Suprapubic skin (tissue), 4 donors: ENCODE measurements at regions not wholly inside any gene's neighbourhood (a gene's known extent, or its start where the extent isn't known, plus 50 kb on each side); places are given as distances from the start of the nearest gene placed in this dataset.

Experiments
- POLR2A ChIP-seq, 2 donors: fragments of 450-650 bp; IDR thresholded peaks; one replicate each; pipeline ENCODE4 v1.6.1; 2017; ENCODE audit warnings: antibody characterized with exemption in 2 of 2, mild to moderate bottlenecking in 2 of 2, moderate library complexity in 2 of 2
- POLR2AphosphoS5 ChIP-seq, 3 donors: sonication (generic); formaldehyde crosslinking; IDR thresholded peaks; one replicate each; pipeline ENCODE4 v1.6.1; 2017; ENCODE audit warnings: antibody characterized with exemption in 3 of 3
- TF ChIP-seq, protein P1 (sequence below), 2 donors: fragments of 200-600 bp in 1 of 2; fragments of 450-650 bp in 1 of 2; sonication (generic) in 1 of 2; IDR thresholded peaks; one replicate each; pipeline ENCODE4 v1.5.1; 2016 to 2019; ENCODE audit warnings: antibody characterized with exemption in 2 of 2, mild to moderate bottlenecking in 1 of 2, moderate library complexity in 1 of 2

DNA sequence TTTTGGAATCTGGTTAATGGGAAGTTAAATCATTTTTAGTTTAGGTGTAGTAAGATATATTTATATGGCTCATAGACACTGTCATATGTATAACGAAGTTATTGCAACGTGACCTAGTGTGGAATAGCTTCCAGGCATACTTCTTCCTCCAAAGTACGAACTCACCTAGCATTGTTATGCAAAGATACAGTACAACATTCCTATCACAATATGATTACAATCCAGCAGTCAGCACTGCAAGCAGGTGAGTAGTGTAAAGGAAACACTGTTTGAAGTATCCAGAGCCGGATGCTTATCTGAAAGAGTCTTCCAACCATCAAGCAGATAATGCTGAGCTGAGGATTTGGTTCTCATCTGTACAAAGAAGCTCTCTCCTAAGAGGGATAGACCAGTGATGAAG lies 754.4 kb upstream of the IGFBP3 start:
- TF ChIP-seq, protein P1, sequence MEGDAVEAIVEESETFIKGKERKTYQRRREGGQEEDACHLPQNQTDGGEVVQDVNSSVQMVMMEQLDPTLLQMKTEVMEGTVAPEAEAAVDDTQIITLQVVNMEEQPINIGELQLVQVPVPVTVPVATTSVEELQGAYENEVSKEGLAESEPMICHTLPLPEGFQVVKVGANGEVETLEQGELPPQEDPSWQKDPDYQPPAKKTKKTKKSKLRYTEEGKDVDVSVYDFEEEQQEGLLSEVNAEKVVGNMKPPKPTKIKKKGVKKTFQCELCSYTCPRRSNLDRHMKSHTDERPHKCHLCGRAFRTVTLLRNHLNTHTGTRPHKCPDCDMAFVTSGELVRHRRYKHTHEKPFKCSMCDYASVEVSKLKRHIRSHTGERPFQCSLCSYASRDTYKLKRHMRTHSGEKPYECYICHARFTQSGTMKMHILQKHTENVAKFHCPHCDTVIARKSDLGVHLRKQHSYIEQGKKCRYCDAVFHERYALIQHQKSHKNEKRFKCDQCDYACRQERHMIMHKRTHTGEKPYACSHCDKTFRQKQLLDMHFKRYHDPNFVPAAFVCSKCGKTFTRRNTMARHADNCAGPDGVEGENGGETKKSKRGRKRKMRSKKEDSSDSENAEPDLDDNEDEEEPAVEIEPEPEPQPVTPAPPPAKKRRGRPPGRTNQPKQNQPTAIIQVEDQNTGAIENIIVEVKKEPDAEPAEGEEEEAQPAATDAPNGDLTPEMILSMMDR (IDR thresholded peaks at IDR 0.05) = no peak
- TF ChIP-seq POLR2AphosphoS5 (IDR thresholded peaks at IDR 0.05) (no peak), POLR2A (IDR thresholded peaks at IDR 0.05) (no peak)
